ENCODE measurements at regions not wholly inside any gene's neighbourhood (a gene's known extent, or its start where the extent isn't known, plus 50 kb on each side); places are given as distances from the start of the nearest gene placed in this dataset.

DNA sequence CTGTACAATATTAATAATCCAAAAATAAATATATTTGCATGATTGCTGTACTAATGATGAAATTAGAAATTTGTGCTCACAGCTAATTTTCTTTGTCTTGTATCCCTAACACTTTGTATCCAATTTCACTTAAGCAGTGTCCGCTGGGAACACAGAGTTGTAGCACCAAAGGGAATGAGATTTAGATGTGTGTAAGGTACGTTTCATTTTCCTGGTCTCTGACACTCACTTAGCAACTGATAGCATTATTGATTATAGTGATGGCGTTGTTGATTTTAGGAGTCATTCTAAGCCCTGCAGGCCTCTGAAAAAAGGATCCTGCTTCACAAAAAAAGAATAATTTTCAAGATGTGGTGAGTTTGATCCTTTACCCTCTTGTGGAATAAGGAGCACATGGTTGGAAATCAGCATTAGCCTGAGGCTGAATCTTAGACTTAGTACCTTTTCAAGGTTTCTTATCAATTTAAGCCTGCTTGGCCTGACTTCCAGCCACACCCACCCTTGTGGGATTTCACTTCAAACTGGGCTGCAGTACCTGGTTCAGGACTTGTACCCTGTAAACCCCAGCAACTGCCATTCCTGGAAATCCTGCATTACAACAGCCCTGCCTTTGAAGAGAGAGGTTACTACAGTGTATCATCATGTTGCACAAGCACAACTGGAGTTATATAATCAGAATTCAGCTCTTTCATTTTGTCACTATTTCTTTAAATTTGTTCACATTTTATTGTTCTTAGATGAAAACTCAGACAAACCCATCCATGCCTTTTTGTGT, 116.2 kb downstream of the RND3 start:
- dilution Hi-C loops (cut with MboI; ENCODE audit: extremely low pct_ligation_motif_present, low sequenced_read_pairs) (no loop called here), intact Hi-C loops (cut with micrococcal nuclease) (no loop called here)
- Histone ChIP-seq H3K27ac (ENCODE audit: insufficient read depth, low read depth, low read length) (no peak overlapping the region), H3K4me3 (replicated peaks in 1 of 3; ENCODE audit: insufficient read depth in 1 of 3, low read depth in 1 of 3, low read length in 3 of 3) (no peak overlapping the region), H3K4me1 (ENCODE audit: control insufficient read depth, extremely low read depth, insufficient read depth, low read length) (no peaks in the 10 kb centered on the region), H3K9me3 (replicated peaks; ENCODE audit: control insufficient read depth, insufficient read depth, low read length) (no peaks in the 10 kb centered on the region), H3K4me2 (ENCODE audit: insufficient read depth, low read length) (no peak overlapping the region), H3K36me3 (ENCODE audit: control insufficient read depth in 2 of 2, extremely low read depth in 1 of 2, insufficient read depth in 2 of 2, low read length in 2 of 2) (no peaks in the 10 kb centered on the region), H3K79me2 (ENCODE audit: control insufficient read depth, insufficient read depth, low read length) (no peaks in the 10 kb centered on the region), H2AFZ (ENCODE audit: low read depth, low read length) (no peak overlapping the region), H3K27me3 (ENCODE audit: control insufficient read depth in 2 of 2, insufficient read depth in 2 of 2, low read length in 2 of 2) (no peaks in the 10 kb centered on the region), H4K20me1 (replicated peaks; ENCODE audit: control insufficient read depth, extremely low read depth, insufficient read depth, low read length) (no peaks in the 10 kb centered on the region), H3K9ac (replicated peaks; ENCODE audit: extremely low read depth, insufficient read depth, low read length) (no peak overlapping the region), H3K9me1 (replicated peaks; ENCODE audit: control insufficient read depth, extremely low read depth, insufficient read depth, low read length) (no peaks in the 10 kb centered on the region)
- ChIA-PET POLR2A (no interaction called here), CTCF (no interaction called here)
- DNase-seq (ENCODE audit: low read depth, low spot score) (no peak), FAIRE-seq (no peak)
- BruUV-seq (replicated peaks): no TSS peak
- no peak for TF ChIP-seq JUN (IDR thresholded peaks at IDR 0.05; ENCODE audit: borderline replicate concordance, insufficient read depth, insufficient read length, low read depth)
- no peak for TF ChIP-seq FOS (IDR thresholded peaks at IDR 0.05; ENCODE audit: borderline replicate concordance, insufficient read depth, low read length)
- TF ChIP-seq, protein P1, sequence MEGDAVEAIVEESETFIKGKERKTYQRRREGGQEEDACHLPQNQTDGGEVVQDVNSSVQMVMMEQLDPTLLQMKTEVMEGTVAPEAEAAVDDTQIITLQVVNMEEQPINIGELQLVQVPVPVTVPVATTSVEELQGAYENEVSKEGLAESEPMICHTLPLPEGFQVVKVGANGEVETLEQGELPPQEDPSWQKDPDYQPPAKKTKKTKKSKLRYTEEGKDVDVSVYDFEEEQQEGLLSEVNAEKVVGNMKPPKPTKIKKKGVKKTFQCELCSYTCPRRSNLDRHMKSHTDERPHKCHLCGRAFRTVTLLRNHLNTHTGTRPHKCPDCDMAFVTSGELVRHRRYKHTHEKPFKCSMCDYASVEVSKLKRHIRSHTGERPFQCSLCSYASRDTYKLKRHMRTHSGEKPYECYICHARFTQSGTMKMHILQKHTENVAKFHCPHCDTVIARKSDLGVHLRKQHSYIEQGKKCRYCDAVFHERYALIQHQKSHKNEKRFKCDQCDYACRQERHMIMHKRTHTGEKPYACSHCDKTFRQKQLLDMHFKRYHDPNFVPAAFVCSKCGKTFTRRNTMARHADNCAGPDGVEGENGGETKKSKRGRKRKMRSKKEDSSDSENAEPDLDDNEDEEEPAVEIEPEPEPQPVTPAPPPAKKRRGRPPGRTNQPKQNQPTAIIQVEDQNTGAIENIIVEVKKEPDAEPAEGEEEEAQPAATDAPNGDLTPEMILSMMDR (IDR thresholded peaks at IDR 0.05; ENCODE audit: extremely low read depth in 1 of 2, insufficient read depth in 1 of 2, low read depth in 1 of 2, low read length in 2 of 2): no peak
- no peak for TF ChIP-seq EZH2 (IDR thresholded peaks at IDR 0.05; ENCODE audit: borderline replicate concordance, low read depth, low read length, severe bottlenecking)
- no peak for TF ChIP-seq MYC (IDR thresholded peaks at IDR 0.05; ENCODE audit: low read depth, low read length)
- no peak for TF ChIP-seq GATA2 (IDR thresholded peaks at IDR 0.05; ENCODE audit: insufficient read depth, insufficient read length, low read depth, low read length)
- no peak for TF ChIP-seq POLR2A (IDR thresholded peaks at IDR 0.05; ENCODE audit: low read depth, low read length)
- TF ChIP-seq POLR2AphosphoS5 (IDR thresholded peaks at IDR 0.05; ENCODE audit: insufficient read depth, low read depth, low read length): no peak
- TF ChIP-seq, protein P2, sequence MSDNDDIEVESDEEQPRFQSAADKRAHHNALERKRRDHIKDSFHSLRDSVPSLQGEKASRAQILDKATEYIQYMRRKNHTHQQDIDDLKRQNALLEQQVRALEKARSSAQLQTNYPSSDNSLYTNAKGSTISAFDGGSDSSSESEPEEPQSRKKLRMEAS (IDR thresholded peaks at IDR 0.05; ENCODE audit: insufficient read depth, insufficient read length): no peak
